ENCODE measurements at regions not wholly inside any gene's neighbourhood (a gene's known extent, or its start where the extent isn't known, plus 50 kb on each side); places are given as distances from the start of the nearest gene placed in this dataset.

DNA sequence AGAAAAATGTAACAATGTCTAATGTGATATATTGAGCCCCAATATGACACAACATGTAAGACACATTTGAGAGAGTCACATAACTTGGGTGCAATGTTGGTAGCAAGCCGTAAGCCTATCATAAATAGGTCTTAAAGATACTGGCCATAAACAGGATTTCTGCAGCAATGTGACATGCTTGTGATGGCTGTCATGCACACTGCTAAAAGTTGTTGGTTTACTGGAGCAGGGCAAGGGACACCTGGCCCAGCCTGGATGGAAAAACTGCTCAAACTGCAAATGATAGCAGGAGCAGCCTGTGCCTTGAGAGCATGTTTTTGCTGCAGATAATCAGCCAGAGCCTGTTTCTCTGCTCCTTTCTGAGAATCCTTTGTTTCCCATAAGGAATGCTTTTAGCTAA lies 136.7 kb upstream of the ZNF91 start:
- no peak overlapping the region for H3K4me3 ChIP-seq (ENCODE audit: insufficient read length, low read depth)
- H3K4me1 ChIP-seq (ENCODE audit: insufficient read depth, insufficient read length) = no peaks in the 10 kb centered on the region
- no peaks in the 10 kb centered on the region for H3K36me3 ChIP-seq (ENCODE audit: insufficient read depth, insufficient read length, low read length)
- no peaks in the 10 kb centered on the region for H3K27me3 ChIP-seq (ENCODE audit: insufficient read depth, insufficient read length)
- H3K9me3 ChIP-seq (ENCODE audit: insufficient read depth, low read length) = peaks cover 50% of the 10 kb centered on the region
- no peak for DNase-seq (ENCODE audit: low read depth, low spot score)
- TF ChIP-seq YY1 (IDR thresholded peaks at IDR 0.05; ENCODE audit: insufficient read depth, insufficient read length) (no peak), ZNF274 (IDR thresholded peaks at IDR 0.05; ENCODE audit: low read depth, low read length) (no peak), SUZ12 (IDR thresholded peaks at IDR 0.05; ENCODE audit: extremely low read depth, insufficient read depth, insufficient read length) (no peak)
- no peak overlapping the region for H3K9ac ChIP-seq (ENCODE audit: insufficient read length, low read depth)

GRCh38 chr19:23531231-23531790 lies 136.0 kb upstream of the ZNF91 start:
- no peaks in the 10 kb centered on the region for H3K27me3 ChIP-seq (ENCODE audit: insufficient read depth, insufficient read length)
- peaks cover 50% of the 10 kb centered on the region for H3K9me3 ChIP-seq (ENCODE audit: insufficient read depth, low read length)
- no peak overlapping the region for H3K4me3 ChIP-seq (ENCODE audit: insufficient read length, low read depth)
- TF ChIP-seq SUZ12 (IDR thresholded peaks at IDR 0.05; ENCODE audit: extremely low read depth, insufficient read depth, insufficient read length) (no peak), ZNF274 (IDR thresholded peaks at IDR 0.05; ENCODE audit: low read depth, low read length) (no peak), YY1 (IDR thresholded peaks at IDR 0.05; ENCODE audit: insufficient read depth, insufficient read length) (no peak)
- DNase-seq (ENCODE audit: low read depth, low spot score) = no peak
- no peak overlapping the region for H3K9ac ChIP-seq (ENCODE audit: insufficient read length, low read depth)
- H3K4me1 ChIP-seq (ENCODE audit: insufficient read depth, insufficient read length) = no peaks in the 10 kb centered on the region
- no peaks in the 10 kb centered on the region for H3K36me3 ChIP-seq (ENCODE audit: insufficient read depth, insufficient read length, low read length)

DNA sequence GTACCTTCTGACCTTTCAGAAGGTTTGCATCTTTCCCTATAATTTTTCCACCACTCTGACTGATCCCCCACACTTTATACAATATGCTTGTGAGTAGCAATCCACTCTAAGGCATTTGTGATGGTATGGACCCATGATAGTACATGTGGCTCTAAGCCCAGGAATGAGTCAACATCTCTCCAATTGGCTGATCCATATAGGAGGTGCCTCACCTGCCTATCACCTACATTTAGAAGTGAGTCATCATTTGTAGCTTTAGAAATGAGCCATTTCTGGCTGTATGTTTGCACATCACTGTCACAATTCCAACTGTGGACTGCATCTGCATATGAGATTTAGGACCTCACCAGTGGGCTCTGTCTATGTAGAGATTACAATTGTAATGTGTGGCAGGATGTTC lies 133.1 kb upstream of the ZNF91 start:
- H3K9ac ChIP-seq (ENCODE audit: insufficient read length, low read depth) = no peak overlapping the region
- no peaks in the 10 kb centered on the region for H3K4me1 ChIP-seq (ENCODE audit: insufficient read depth, insufficient read length)
- no peak for DNase-seq (ENCODE audit: low read depth, low spot score)
- no peak overlapping the region for H3K4me3 ChIP-seq (ENCODE audit: insufficient read length, low read depth)
- no peaks in the 10 kb centered on the region for H3K27me3 ChIP-seq (ENCODE audit: insufficient read depth, insufficient read length)
- TF ChIP-seq SUZ12 (IDR thresholded peaks at IDR 0.05; ENCODE audit: extremely low read depth, insufficient read depth, insufficient read length) (no peak), YY1 (IDR thresholded peaks at IDR 0.05; ENCODE audit: insufficient read depth, insufficient read length) (no peak), ZNF274 (IDR thresholded peaks at IDR 0.05; ENCODE audit: low read depth, low read length) (no peak)
- peaks cover 34% of the 10 kb centered on the region for H3K9me3 ChIP-seq (ENCODE audit: insufficient read depth, low read length)
- no peaks in the 10 kb centered on the region for H3K36me3 ChIP-seq (ENCODE audit: insufficient read depth, insufficient read length, low read length)

DNA sequence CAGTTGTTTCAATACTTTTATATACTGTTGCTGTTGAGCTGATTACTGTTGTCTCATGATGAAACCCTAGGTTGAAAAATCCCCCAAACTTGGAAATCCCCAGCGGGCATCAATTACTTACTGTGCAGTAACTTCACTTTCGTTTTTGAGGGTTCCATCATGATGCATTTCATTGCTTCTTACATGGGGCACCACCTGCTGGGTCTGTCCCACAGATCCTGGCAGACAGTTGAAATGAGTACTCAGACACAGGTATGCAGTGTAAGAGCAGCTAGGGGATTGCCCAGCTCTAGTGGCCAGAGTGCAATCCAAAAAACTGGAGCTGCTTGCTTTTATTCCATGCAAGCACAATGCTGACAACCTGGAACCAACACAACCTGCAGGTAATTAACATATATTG lies 132.5 kb upstream of the ZNF91 start:
- H3K27me3 ChIP-seq (ENCODE audit: insufficient read depth, insufficient read length) = no peaks in the 10 kb centered on the region
- no peak for DNase-seq (ENCODE audit: low read depth, low spot score)
- no peak overlapping the region for H3K9ac ChIP-seq (ENCODE audit: insufficient read length, low read depth)
- peaks cover 34% of the 10 kb centered on the region for H3K9me3 ChIP-seq (ENCODE audit: insufficient read depth, low read length)
- no peak overlapping the region for H3K4me3 ChIP-seq (ENCODE audit: insufficient read length, low read depth)
- TF ChIP-seq SUZ12 (IDR thresholded peaks at IDR 0.05; ENCODE audit: extremely low read depth, insufficient read depth, insufficient read length) (no peak), YY1 (IDR thresholded peaks at IDR 0.05; ENCODE audit: insufficient read depth, insufficient read length) (no peak), ZNF274 (IDR thresholded peaks at IDR 0.05; ENCODE audit: low read depth, low read length) (no peak)
- no peaks in the 10 kb centered on the region for H3K36me3 ChIP-seq (ENCODE audit: insufficient read depth, insufficient read length, low read length)
- no peaks in the 10 kb centered on the region for H3K4me1 ChIP-seq (ENCODE audit: insufficient read depth, insufficient read length)

DNA sequence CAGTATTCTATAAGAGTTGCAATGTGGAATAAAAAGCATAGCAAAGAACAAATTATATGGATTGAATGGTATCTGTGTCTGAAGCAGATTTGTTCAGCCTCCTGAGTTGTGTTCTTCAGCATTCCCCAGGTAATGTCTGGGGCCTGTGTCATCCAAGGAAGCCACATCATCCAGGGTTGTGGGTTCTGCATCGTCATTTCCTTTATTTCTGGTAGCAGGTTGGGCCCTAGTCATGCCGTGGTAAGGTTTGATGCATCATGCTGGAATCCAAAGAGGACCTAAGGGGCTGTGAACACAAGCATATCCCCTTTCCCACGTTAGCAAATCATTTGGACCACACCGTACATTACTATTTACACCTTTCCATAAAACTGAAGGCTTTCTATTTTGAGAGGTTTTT lies 131.0 kb upstream of the ZNF91 start:
- no peak for DNase-seq (ENCODE audit: low read depth, low spot score)
- Histone ChIP-seq H3K9me3 (ENCODE audit: insufficient read depth, low read length) (peaks cover 34% of the 10 kb centered on the region), H3K27me3 (ENCODE audit: insufficient read depth, insufficient read length) (no peaks in the 10 kb centered on the region)

GRCh38 chr19:23525276-23525852 lies 130.1 kb upstream of the ZNF91 start:
- H3K4me3 ChIP-seq (ENCODE audit: insufficient read length, low read depth) = no peak overlapping the region
- H3K4me1 ChIP-seq (ENCODE audit: insufficient read depth, insufficient read length) = no peaks in the 10 kb centered on the region
- TF ChIP-seq YY1 (IDR thresholded peaks at IDR 0.05; ENCODE audit: insufficient read depth, insufficient read length) = no peak
- TF ChIP-seq SUZ12 (IDR thresholded peaks at IDR 0.05; ENCODE audit: extremely low read depth, insufficient read depth, insufficient read length) = no peak
- TF ChIP-seq ZNF274 (IDR thresholded peaks at IDR 0.05; ENCODE audit: low read depth, low read length) = no peak
- H3K9me3 ChIP-seq (ENCODE audit: insufficient read depth, low read length) = peaks cover 34% of the 10 kb centered on the region
- no peaks in the 10 kb centered on the region for H3K36me3 ChIP-seq (ENCODE audit: insufficient read depth, insufficient read length, low read length)
- H3K27me3 ChIP-seq (ENCODE audit: insufficient read depth, insufficient read length) = no peaks in the 10 kb centered on the region
- DNase-seq (ENCODE audit: low read depth, low spot score) = no peak
- H3K9ac ChIP-seq (ENCODE audit: insufficient read length, low read depth) = no peak overlapping the region

More for the DNA sequence above, 131.0 kb upstream of the ZNF91 start:
- no peak overlapping the region for H3K9ac ChIP-seq (ENCODE audit: insufficient read length, low read depth)
- no peaks in the 10 kb centered on the region for H3K4me1 ChIP-seq (ENCODE audit: insufficient read depth, insufficient read length)
- no peaks in the 10 kb centered on the region for H3K36me3 ChIP-seq (ENCODE audit: insufficient read depth, insufficient read length, low read length)
- H3K4me3 ChIP-seq (ENCODE audit: insufficient read length, low read depth) = no peak overlapping the region
- TF ChIP-seq SUZ12 (IDR thresholded peaks at IDR 0.05; ENCODE audit: extremely low read depth, insufficient read depth, insufficient read length) (no peak), ZNF274 (IDR thresholded peaks at IDR 0.05; ENCODE audit: low read depth, low read length) (no peak), YY1 (IDR thresholded peaks at IDR 0.05; ENCODE audit: insufficient read depth, insufficient read length) (no peak)

- Histone ChIP-seq H3K9me3 (ENCODE audit: insufficient read depth, low read length) (peaks cover 19% of the 10 kb centered on the region), H3K4me3 (ENCODE audit: insufficient read length, low read depth) (no peak overlapping the region), H3K27me3 (ENCODE audit: insufficient read depth, insufficient read length) (no peaks in the 10 kb centered on the region), H3K4me1 (ENCODE audit: insufficient read depth, insufficient read length) (no peaks in the 10 kb centered on the region), H3K9ac (ENCODE audit: insufficient read length, low read depth) (no peak overlapping the region), H3K36me3 (ENCODE audit: insufficient read depth, insufficient read length, low read length) (no peaks in the 10 kb centered on the region)
- TF ChIP-seq SUZ12 (IDR thresholded peaks at IDR 0.05; ENCODE audit: extremely low read depth, insufficient read depth, insufficient read length) (no peak), YY1 (IDR thresholded peaks at IDR 0.05; ENCODE audit: insufficient read depth, insufficient read length) (no peak), ZNF274 (IDR thresholded peaks at IDR 0.05; ENCODE audit: low read depth, low read length) (no peak)
- no peak for DNase-seq (ENCODE audit: low read depth, low spot score)
Measured at GRCh38 chr19:23523863-23524262, 128.6 kb upstream of the ZNF91 start.
